ENCODE measurements at regions not wholly inside any gene's neighbourhood (a gene's known extent, or its start where the extent isn't known, plus 50 kb on each side); places are given as distances from the start of the nearest gene placed in this dataset.

- Histone ChIP-seq H3K36me3 (ENCODE audit: insufficient read depth) (no peaks in the 10 kb centered on the region), H3K4me2 (no peak overlapping the region), H3K27me3 (ENCODE audit: insufficient read depth, low read depth) (no peaks in the 10 kb centered on the region), H3K4me1 (ENCODE audit: low read depth, poor library complexity, severe bottlenecking) (no peaks in the 10 kb centered on the region), H3K79me2 (ENCODE audit: insufficient read depth, low read depth) (no peaks in the 10 kb centered on the region), H3K27ac (no peak overlapping the region), H2AFZ (ENCODE audit: low read depth) (no peak overlapping the region), H4K20me1 (ENCODE audit: insufficient read depth) (no peaks in the 10 kb centered on the region), H3K4me3 (IDR thresholded peaks at IDR 0.05; ENCODE audit: insufficient read depth, low read depth, low read length) (no peak overlapping the region), H3K9ac (no peak overlapping the region)
- TF ChIP-seq, protein P1, sequence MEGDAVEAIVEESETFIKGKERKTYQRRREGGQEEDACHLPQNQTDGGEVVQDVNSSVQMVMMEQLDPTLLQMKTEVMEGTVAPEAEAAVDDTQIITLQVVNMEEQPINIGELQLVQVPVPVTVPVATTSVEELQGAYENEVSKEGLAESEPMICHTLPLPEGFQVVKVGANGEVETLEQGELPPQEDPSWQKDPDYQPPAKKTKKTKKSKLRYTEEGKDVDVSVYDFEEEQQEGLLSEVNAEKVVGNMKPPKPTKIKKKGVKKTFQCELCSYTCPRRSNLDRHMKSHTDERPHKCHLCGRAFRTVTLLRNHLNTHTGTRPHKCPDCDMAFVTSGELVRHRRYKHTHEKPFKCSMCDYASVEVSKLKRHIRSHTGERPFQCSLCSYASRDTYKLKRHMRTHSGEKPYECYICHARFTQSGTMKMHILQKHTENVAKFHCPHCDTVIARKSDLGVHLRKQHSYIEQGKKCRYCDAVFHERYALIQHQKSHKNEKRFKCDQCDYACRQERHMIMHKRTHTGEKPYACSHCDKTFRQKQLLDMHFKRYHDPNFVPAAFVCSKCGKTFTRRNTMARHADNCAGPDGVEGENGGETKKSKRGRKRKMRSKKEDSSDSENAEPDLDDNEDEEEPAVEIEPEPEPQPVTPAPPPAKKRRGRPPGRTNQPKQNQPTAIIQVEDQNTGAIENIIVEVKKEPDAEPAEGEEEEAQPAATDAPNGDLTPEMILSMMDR (conservative IDR thresholded peaks at IDR 0.05; ENCODE audit: low read depth, low read length), result no peak
Measured at GRCh38 chr6:125477844-125478243, 176.1 kb upstream of the HDDC2 start.

DNA sequence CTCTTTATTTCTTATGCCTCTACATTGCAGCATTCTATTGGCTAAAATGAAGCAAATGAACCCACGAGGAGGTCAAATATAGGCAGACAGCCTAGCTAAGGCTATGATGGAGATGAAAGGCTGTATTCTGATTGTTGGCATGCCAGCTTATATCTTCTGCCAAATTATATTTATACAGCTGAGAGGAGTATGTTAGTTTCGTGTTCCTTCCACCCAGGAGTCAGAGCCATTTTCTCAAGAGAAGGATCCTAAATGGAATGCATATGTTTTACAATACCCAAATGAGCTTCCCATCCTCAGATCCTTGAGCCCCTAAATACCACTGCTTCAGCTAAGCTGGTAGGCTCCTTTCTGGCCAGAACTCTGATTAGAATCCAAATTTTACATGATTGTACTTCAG, 178.4 kb upstream of the HDDC2 start:
- no peaks in the 10 kb centered on the region for H3K27me3 ChIP-seq (ENCODE audit: insufficient read depth, low read depth)
- TF ChIP-seq, protein P1 (conservative IDR thresholded peaks at IDR 0.05; ENCODE audit: low read depth, low read length), result no peak
- H3K36me3 ChIP-seq (ENCODE audit: insufficient read depth), result no peaks in the 10 kb centered on the region
- H2AFZ ChIP-seq (ENCODE audit: low read depth), result no peak overlapping the region
- no peak overlapping the region for H3K4me2 ChIP-seq
- H3K27ac ChIP-seq, result no peak overlapping the region
- no peaks in the 10 kb centered on the region for H3K79me2 ChIP-seq (ENCODE audit: insufficient read depth, low read depth)
- H3K4me1 ChIP-seq (ENCODE audit: low read depth, poor library complexity, severe bottlenecking), result no peaks in the 10 kb centered on the region
- no peak overlapping the region for H3K9ac ChIP-seq
- no peaks in the 10 kb centered on the region for H4K20me1 ChIP-seq (ENCODE audit: insufficient read depth)
- H3K4me3 ChIP-seq (IDR thresholded peaks at IDR 0.05; ENCODE audit: insufficient read depth, low read depth, low read length), result no peak overlapping the region

DNA sequence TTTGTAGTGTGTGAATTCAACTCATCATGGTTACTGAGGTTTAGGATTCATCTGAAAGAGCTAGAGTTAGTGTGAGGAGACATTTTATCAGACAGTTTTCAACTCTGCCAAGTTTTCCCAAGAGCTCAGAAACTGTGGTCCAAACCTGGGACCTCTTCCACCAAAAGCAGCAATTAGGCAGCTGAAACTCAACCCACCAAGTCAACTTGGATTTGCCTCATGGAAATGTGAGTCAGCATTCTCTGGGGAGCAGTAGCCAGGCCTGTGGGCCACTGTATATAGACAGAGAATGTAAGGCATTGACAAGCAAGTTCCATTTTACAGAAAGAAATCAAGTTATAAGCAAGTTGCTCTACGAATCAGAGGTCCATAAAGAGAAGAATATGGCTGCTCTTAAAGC, 178.8 kb upstream of the HDDC2 start:
- no peak overlapping the region for H3K27ac ChIP-seq
- no peaks in the 10 kb centered on the region for H3K27me3 ChIP-seq (ENCODE audit: insufficient read depth, low read depth)
- H3K36me3 ChIP-seq (ENCODE audit: insufficient read depth), result no peaks in the 10 kb centered on the region
- no peak overlapping the region for H3K4me3 ChIP-seq (IDR thresholded peaks at IDR 0.05; ENCODE audit: insufficient read depth, low read depth, low read length)
- TF ChIP-seq, protein P1 (conservative IDR thresholded peaks at IDR 0.05; ENCODE audit: low read depth, low read length), result no peak
- H3K4me2 ChIP-seq, result no peak overlapping the region
- no peak overlapping the region for H3K9ac ChIP-seq
- H2AFZ ChIP-seq (ENCODE audit: low read depth), result no peak overlapping the region
- no peaks in the 10 kb centered on the region for H3K4me1 ChIP-seq (ENCODE audit: low read depth, poor library complexity, severe bottlenecking)
- H4K20me1 ChIP-seq (ENCODE audit: insufficient read depth), result no peaks in the 10 kb centered on the region
- no peaks in the 10 kb centered on the region for H3K79me2 ChIP-seq (ENCODE audit: insufficient read depth, low read depth)

DNA sequence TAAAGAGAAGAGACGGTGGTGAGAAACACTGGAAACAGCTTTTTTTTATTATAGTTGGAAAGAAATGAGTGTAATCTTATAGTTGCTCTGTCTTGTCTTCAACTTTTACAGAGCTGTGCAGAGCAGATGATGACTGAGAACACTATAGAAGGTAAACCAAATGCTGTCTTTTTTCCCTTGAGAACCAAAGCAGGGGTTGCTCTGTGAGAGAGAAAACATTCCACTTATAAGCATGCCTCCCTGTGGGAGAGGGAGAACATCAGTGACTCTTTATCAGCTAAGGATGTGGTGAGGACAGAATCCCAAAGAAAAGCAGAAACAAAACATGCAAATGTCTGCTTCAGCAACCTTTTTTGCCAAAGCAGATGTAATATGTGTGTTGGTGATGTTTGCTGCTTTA, 179.3 kb upstream of the HDDC2 start:
- no peaks in the 10 kb centered on the region for H3K36me3 ChIP-seq (ENCODE audit: insufficient read depth)
- no peak overlapping the region for H2AFZ ChIP-seq (ENCODE audit: low read depth)
- no peaks in the 10 kb centered on the region for H3K27me3 ChIP-seq (ENCODE audit: insufficient read depth, low read depth)
- H4K20me1 ChIP-seq (ENCODE audit: insufficient read depth), result no peaks in the 10 kb centered on the region
- H3K27ac ChIP-seq, result no peak overlapping the region
- H3K79me2 ChIP-seq (ENCODE audit: insufficient read depth, low read depth), result no peaks in the 10 kb centered on the region
- no peak overlapping the region for H3K4me2 ChIP-seq
- H3K4me1 ChIP-seq (ENCODE audit: low read depth, poor library complexity, severe bottlenecking), result no peaks in the 10 kb centered on the region
- H3K4me3 ChIP-seq (IDR thresholded peaks at IDR 0.05; ENCODE audit: insufficient read depth, low read depth, low read length), result no peak overlapping the region
- TF ChIP-seq, protein P1 (conservative IDR thresholded peaks at IDR 0.05; ENCODE audit: low read depth, low read length), result no peak
- no peak overlapping the region for H3K9ac ChIP-seq

DNA sequence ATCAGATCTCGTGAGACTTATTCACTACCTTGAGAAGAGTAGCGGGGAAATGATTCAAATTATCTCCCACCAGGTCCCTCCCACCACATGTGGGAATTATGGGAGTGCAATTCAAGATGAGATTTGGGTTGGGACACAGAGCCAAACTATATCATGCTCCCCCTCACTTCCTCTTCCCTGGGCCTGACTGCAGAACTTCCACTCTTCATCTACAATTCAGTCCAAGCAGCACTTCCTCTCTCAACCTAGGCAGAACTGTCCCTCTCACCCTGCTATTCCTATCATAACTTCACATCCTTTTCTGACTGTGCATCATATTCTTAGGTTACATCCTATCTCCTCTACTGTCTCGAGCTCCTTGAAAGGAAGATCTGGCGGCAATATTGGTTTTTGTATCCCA, 184.0 kb upstream of the HDDC2 start:
- H3K4me1 ChIP-seq (ENCODE audit: low read depth, poor library complexity, severe bottlenecking), result no peaks in the 10 kb centered on the region
- TF ChIP-seq, protein P1 (conservative IDR thresholded peaks at IDR 0.05; ENCODE audit: low read depth, low read length), result no peak
- no peaks in the 10 kb centered on the region for H3K36me3 ChIP-seq (ENCODE audit: insufficient read depth)
- H3K9ac ChIP-seq, result no peak overlapping the region
- no peak overlapping the region for H3K4me2 ChIP-seq
- H4K20me1 ChIP-seq (ENCODE audit: insufficient read depth), result no peaks in the 10 kb centered on the region
- no peak overlapping the region for H2AFZ ChIP-seq (ENCODE audit: low read depth)
- H3K79me2 ChIP-seq (ENCODE audit: insufficient read depth, low read depth), result no peaks in the 10 kb centered on the region
- H3K27me3 ChIP-seq (ENCODE audit: insufficient read depth, low read depth), result no peaks in the 10 kb centered on the region
- no peak overlapping the region for H3K4me3 ChIP-seq (IDR thresholded peaks at IDR 0.05; ENCODE audit: insufficient read depth, low read depth, low read length)
- no peak overlapping the region for H3K27ac ChIP-seq

Measured in KMS-11 (cell line).